ENCODE measurements at regions not wholly inside any gene's neighbourhood (a gene's known extent, or its start where the extent isn't known, plus 50 kb on each side); places are given as distances from the start of the nearest gene placed in this dataset.

GRCh38 chr6:137816688-137817618 lies 50.1 kb upstream of the TNFAIP3 start:
- no peak overlapping the region for H3K4me3 ChIP-seq (ENCODE audit: low read length)
- no peak for DNase-seq (ENCODE audit: low read depth)
- no peak for TF ChIP-seq CTCF (IDR thresholded peaks at IDR 0.05; ENCODE audit: insufficient read depth, low read depth, low read length, missing control alignments)

Measured in epithelial cell of esophagus (primary cell).